ENCODE measurements at regions not wholly inside any gene's neighbourhood (a gene's known extent, or its start where the extent isn't known, plus 50 kb on each side); places are given as distances from the start of the nearest gene placed in this dataset.

DNA sequence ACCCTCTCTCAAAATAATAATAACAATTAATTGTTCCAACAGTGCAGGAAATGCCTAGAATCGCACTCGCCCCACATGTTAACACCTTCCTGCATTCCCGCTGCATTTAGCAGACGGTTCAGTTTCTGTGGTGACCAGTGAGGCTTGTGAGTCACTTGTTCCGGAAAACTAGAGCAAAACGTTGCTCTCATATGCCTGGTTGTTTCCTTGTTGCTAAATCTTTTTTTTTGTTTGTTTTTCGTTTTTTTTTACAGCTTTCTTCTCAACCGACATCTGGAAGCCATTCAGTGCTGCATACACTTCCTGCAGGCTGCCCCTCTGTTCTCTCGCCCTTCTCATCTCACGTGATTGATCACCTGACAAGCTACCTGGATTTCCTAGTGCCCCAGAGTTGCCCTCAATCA, 56.9 kb upstream of the TMPRSS2 start:
- peaks cover 4% of the 10 kb centered on the region for H3K4me1 Mint-ChIP-seq
- Histone ChIP-seq H3K79me2 (ENCODE audit: control insufficient read depth, insufficient read depth, low read length) (no peaks in the 10 kb centered on the region), H3K4me1 (ENCODE audit: control insufficient read depth in 2 of 2, insufficient read depth in 2 of 2, low read length in 2 of 2) (no peaks in the 10 kb centered on the region), H3K27ac (ENCODE audit: low read length in 2 of 2) (no peak overlapping the region), H3K9ac (ENCODE audit: low read length) (no peak overlapping the region), H3K4me3 (ENCODE audit: control extremely low read depth in 1 of 5, extremely low read depth in 1 of 5, insufficient read depth in 1 of 5, low read depth in 2 of 5, low read length in 4 of 5) (no peak overlapping the region), H3K36me3 (replicated peaks in 1 of 2; ENCODE audit: control extremely low read depth in 1 of 2, control insufficient read depth in 1 of 2, extremely low read depth in 1 of 2, insufficient read depth in 2 of 2, low read length in 1 of 2) (no peaks in the 10 kb centered on the region), H3K27me3 (replicated peaks in 1 of 4; ENCODE audit: control extremely low read depth in 1 of 4, control insufficient read depth in 3 of 4, insufficient read depth in 4 of 4, low read length in 3 of 4) (peaks cover 0 to 7% (median 0%) of the 10 kb centered on the region in 4 experiments), H2AFZ (ENCODE audit: insufficient read depth, low read depth, low read length, poor library complexity, severe bottlenecking) (no peak overlapping the region), H4K20me1 (ENCODE audit: control insufficient read depth, insufficient read depth, low read length, poor library complexity, severe bottlenecking) (no peaks in the 10 kb centered on the region), H3K4me2 (replicated peaks; ENCODE audit: low read depth, low read length, poor library complexity, severe bottlenecking) (no peak overlapping the region), H3K9me3 (ENCODE audit: control extremely low read depth in 1 of 3, control insufficient read depth in 2 of 3, insufficient read depth in 1 of 3, low read length in 2 of 3) (no peaks in the 10 kb centered on the region)
- ATAC-seq (ENCODE audit: low read depth) = no peak
- TF ChIP-seq, protein P1, sequence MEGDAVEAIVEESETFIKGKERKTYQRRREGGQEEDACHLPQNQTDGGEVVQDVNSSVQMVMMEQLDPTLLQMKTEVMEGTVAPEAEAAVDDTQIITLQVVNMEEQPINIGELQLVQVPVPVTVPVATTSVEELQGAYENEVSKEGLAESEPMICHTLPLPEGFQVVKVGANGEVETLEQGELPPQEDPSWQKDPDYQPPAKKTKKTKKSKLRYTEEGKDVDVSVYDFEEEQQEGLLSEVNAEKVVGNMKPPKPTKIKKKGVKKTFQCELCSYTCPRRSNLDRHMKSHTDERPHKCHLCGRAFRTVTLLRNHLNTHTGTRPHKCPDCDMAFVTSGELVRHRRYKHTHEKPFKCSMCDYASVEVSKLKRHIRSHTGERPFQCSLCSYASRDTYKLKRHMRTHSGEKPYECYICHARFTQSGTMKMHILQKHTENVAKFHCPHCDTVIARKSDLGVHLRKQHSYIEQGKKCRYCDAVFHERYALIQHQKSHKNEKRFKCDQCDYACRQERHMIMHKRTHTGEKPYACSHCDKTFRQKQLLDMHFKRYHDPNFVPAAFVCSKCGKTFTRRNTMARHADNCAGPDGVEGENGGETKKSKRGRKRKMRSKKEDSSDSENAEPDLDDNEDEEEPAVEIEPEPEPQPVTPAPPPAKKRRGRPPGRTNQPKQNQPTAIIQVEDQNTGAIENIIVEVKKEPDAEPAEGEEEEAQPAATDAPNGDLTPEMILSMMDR (IDR thresholded peaks at IDR 0.05) = no peak
- no peak for TF ChIP-seq EZH2 (IDR thresholded peaks at IDR 0.05; ENCODE audit: borderline replicate concordance, insufficient read depth, low read depth, low read length, poor library complexity, severe bottlenecking)
- peaks cover 32% of the 10 kb centered on the region for H3K27me3 Mint-ChIP-seq
- no peak overlapping the region for H3K27ac Mint-ChIP-seq
- no peaks in the 10 kb centered on the region for H3K9me3 Mint-ChIP-seq (ENCODE audit: insufficient read depth)
- no peak for DNase-seq
- ChIA-PET CTCF (no interaction called here), POLR2A (no interaction called here)
- H3K4me3 Mint-ChIP-seq = no peak overlapping the region
- 44% methylated on average over 10 of the region's 10 CpGs for WGBS (ENCODE audit: insufficient coverage)
- intact Hi-C loops (cut with micrococcal nuclease) = no loop called here

DNA sequence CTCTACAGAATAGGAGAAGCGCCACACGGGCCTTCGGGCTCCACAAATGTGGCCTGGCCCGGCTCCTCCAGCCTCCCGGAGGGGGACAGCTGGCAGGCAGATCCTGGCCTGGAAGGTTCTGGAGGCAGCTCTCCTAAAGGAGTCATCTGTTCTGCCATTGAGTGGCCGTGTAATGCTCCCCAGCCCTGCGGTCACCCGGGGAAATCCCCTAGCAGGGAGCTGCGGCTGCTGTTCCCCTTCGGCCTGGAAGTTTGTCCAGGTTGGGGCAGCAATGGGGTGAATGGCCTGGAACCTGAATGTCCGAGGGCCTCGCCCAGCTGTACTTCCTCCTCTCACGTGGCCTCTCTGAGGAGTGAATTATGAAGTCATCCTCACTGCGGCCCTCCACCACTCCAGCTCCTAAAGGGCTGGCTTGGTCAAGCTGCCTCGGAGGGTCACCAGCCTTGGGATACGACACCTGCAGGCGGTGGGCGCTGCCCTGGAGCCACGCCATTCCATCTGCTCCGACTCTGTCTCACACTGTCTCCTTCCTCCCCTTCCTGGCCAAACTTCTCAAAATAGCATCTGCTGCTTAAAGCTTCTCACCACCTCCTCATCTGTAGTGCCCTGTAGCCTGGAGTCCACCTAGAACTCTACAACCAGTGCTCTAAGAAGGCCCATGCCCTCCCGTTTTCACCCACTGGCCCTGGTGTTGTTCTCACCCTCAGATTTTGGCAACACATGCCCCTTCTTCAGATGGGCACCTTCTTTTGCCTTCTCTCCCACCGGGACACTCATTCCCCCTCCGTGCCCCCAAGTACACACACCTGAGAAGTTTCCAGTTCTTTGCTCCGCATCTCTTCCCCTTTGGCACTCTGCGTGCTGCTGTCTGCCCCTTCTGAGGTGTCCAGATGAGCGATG, 54.4 kb upstream of the TMPRSS2 start:
- DNase-seq (no peak), ATAC-seq (ENCODE audit: low read depth) (no peak)
- no peaks in the 10 kb centered on the region for H3K9me3 Mint-ChIP-seq (ENCODE audit: insufficient read depth)
- no peak for TF ChIP-seq EZH2 (IDR thresholded peaks at IDR 0.05; ENCODE audit: borderline replicate concordance, insufficient read depth, low read depth, low read length, poor library complexity, severe bottlenecking)
- TF ChIP-seq, protein P1 (IDR thresholded peaks at IDR 0.05) = no peak
- POLR2A ChIA-PET = no interaction called here
- Histone ChIP-seq H3K4me1 (ENCODE audit: control insufficient read depth in 2 of 2, insufficient read depth in 2 of 2, low read length in 2 of 2) (no peaks in the 10 kb centered on the region), H3K4me2 (replicated peaks; ENCODE audit: low read depth, low read length, poor library complexity, severe bottlenecking) (no peak overlapping the region), H3K9me3 (ENCODE audit: control extremely low read depth in 1 of 3, control insufficient read depth in 2 of 3, insufficient read depth in 1 of 3, low read length in 2 of 3) (no peaks in the 10 kb centered on the region), H3K27me3 (replicated peaks in 1 of 4; ENCODE audit: control extremely low read depth in 1 of 4, control insufficient read depth in 3 of 4, insufficient read depth in 4 of 4, low read length in 3 of 4) (peaks cover 0 to 7% (median 1%) of the 10 kb centered on the region in 4 experiments), H3K36me3 (replicated peaks in 1 of 2; ENCODE audit: control extremely low read depth in 1 of 2, control insufficient read depth in 1 of 2, extremely low read depth in 1 of 2, insufficient read depth in 2 of 2, low read length in 1 of 2) (no peaks in the 10 kb centered on the region), H3K9ac (ENCODE audit: low read length) (no peak overlapping the region), H3K79me2 (ENCODE audit: control insufficient read depth, insufficient read depth, low read length) (no peaks in the 10 kb centered on the region), H4K20me1 (ENCODE audit: control insufficient read depth, insufficient read depth, low read length, poor library complexity, severe bottlenecking) (no peaks in the 10 kb centered on the region), H2AFZ (ENCODE audit: insufficient read depth, low read depth, low read length, poor library complexity, severe bottlenecking) (no peak overlapping the region), H3K27ac (ENCODE audit: low read length in 2 of 2) (no peak overlapping the region), H3K4me3 (ENCODE audit: control extremely low read depth in 1 of 5, extremely low read depth in 1 of 5, insufficient read depth in 1 of 5, low read depth in 2 of 5, low read length in 4 of 5) (no peak overlapping the region)
- 82% methylated on average over 25 of the region's 26 CpGs for WGBS (ENCODE audit: insufficient coverage)
- peaks cover 4% of the 10 kb centered on the region for H3K4me1 Mint-ChIP-seq
- H3K27ac Mint-ChIP-seq = no peak overlapping the region
- H3K27me3 Mint-ChIP-seq = peaks cover 35% of the 10 kb centered on the region
- CTCF ChIA-PET = no interaction called here
- intact Hi-C loops (cut with micrococcal nuclease) = no loop called here
- no peak overlapping the region for H3K4me3 Mint-ChIP-seq
